Pancreas (tissue), 10 donors: ENCODE measurements at regions not wholly inside any gene's neighbourhood (a gene's known extent, or its start where the extent isn't known, plus 50 kb on each side); places are given as distances from the start of the nearest gene placed in this dataset.
"Not testable (repeated sequence)": the region's sequence is repeated elsewhere in the genome, so short reads cannot be mapped to it uniquely, and the experiment has no call there.

Source experiments
- ATAC-seq, 4 donors: fragments of 200-7000 bp; cut with Tn5 transposase; one replicate each; pipeline versions ENCODE4 v1.8.0 to v1.9.1; 2020; ENCODE audit warnings: mild to moderate bottlenecking in 4 of 4, moderate library complexity in 4 of 4
- DNase-seq, 6 donors: peaks; one replicate each; pipeline ENCODE4 v3.0.0-alpha.2; 2020
- FAIRE-seq: peaks from 2 replicates; lab custom pipeline; 2012; peaks lifted over from hg19 to GRCh38; lab: Jason Lieb, UNC
- H3K27ac ChIP-seq, 4 donors: fragments of 200-600 bp; sonication (generic); 1 replicate in 3 of 4; 2 replicates in 1 of 4; pipeline versions ENCODE4 v1.5.0 to v1.8.0; 2020
- H3K27me3 ChIP-seq, 4 donors: fragments of 200-600 bp; one replicate each; pipeline ENCODE4 v1.8.0; 2021
- H3K36me3 ChIP-seq, 3 donors: fragments of 200-600 bp; sonication (generic) in 1 of 3; one replicate each; pipeline versions ENCODE4 v1.5.0 to v1.8.0; 2020 to 2021
- H3K4me1 ChIP-seq, 3 donors: fragments of 200-600 bp; one replicate each; pipeline ENCODE4 v1.8.0; 2021
- H3K4me3 ChIP-seq, 4 donors: fragments of 200-600 bp; sonication (generic) in 2 of 4; one replicate each; pipeline versions ENCODE4 v1.5.0 to v1.8.0; 2020 to 2021
- H3K9me3 ChIP-seq, 4 donors: fragments of 200-600 bp; one replicate each; pipeline ENCODE4 v1.8.0; 2021
- WGBS, 2 donors: extraction: QIAGEN DNeasy Blood & Tissue Kit; methylation state at CpG; one replicate each; pipeline ENCODE4 v1.1.7; 2013; 5-methylcytosine and 5-hydroxymethylcytosine counted together
- intact Hi-C, 3 donors: fragments of 100-400 bp; cut with DNase I; formaldehyde crosslinking; loops; one replicate each; pipeline versions ENCODE4 v1.11.1 to v1.14.2; 2022
- TF ChIP-seq, protein P1 (sequence below), 4 donors: fragments of 200-600 bp; sonication (generic) in 3 of 4; IDR thresholded peaks; one replicate each; pipeline versions ENCODE4 v1.5.0 to v1.8.0; 2021; ENCODE audit warnings: antibody characterized with exemption in 4 of 4
- donor health status: healthy with polysubstance abuse.
- donor health status: DM: no; HTN: no; CAD: no; lungs with moderate emphysema.
- donor health status: DM: no; HTN: no; CAD: no.
- donor health status: control.
- donor health status: control.
- donor health status: Bipolar disorder and iron deficiency.
- donor health status: DM: yes; HTN: yes; CAD: no.
- donor health status: DM: no; HTN: no; CAD: no.
- donor health status: DM: no; HTN: no; CAD: no.
- donor health status: DM: yes; HTN: yes; CAD: no.

DNA sequence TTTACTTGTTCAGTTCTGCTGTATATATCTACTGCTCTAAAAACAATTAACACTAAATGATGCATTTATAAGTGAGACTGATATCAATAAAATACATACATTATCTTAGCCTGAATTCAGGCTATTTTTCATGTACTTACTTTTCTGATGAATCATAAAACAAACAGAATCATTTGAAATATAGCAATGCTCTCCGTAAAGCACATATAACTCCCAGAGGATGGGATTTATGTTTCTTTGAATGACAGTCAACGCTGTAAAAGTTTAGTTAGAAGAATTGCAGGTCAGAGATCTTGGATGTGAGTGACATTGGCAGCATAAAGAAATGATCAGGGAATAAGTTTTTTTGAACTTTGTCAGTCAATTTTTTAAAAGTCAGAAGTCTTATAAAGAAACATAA is 740.2 kb upstream of the NOVA1 start:
- Histone ChIP-seq H3K27ac (no peak overlapping the region), H3K4me1 (no peaks in the 10 kb centered on the region), H3K9me3 (no peaks in the 10 kb centered on the region), H3K4me3 (no peak overlapping the region), H3K36me3 (no peaks in the 10 kb centered on the region), H3K27me3 (no peaks in the 10 kb centered on the region)
- DNase-seq = no peak
- TF ChIP-seq, protein P1, sequence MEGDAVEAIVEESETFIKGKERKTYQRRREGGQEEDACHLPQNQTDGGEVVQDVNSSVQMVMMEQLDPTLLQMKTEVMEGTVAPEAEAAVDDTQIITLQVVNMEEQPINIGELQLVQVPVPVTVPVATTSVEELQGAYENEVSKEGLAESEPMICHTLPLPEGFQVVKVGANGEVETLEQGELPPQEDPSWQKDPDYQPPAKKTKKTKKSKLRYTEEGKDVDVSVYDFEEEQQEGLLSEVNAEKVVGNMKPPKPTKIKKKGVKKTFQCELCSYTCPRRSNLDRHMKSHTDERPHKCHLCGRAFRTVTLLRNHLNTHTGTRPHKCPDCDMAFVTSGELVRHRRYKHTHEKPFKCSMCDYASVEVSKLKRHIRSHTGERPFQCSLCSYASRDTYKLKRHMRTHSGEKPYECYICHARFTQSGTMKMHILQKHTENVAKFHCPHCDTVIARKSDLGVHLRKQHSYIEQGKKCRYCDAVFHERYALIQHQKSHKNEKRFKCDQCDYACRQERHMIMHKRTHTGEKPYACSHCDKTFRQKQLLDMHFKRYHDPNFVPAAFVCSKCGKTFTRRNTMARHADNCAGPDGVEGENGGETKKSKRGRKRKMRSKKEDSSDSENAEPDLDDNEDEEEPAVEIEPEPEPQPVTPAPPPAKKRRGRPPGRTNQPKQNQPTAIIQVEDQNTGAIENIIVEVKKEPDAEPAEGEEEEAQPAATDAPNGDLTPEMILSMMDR (IDR thresholded peaks at IDR 0.05) = no peak
- intact Hi-C loops = no loop called here
- no peak for ATAC-seq
- 58 to 68% methylated on average over 2 of the region's 2 CpGs for WGBS, 2 donors
- FAIRE-seq = no peak

DNA sequence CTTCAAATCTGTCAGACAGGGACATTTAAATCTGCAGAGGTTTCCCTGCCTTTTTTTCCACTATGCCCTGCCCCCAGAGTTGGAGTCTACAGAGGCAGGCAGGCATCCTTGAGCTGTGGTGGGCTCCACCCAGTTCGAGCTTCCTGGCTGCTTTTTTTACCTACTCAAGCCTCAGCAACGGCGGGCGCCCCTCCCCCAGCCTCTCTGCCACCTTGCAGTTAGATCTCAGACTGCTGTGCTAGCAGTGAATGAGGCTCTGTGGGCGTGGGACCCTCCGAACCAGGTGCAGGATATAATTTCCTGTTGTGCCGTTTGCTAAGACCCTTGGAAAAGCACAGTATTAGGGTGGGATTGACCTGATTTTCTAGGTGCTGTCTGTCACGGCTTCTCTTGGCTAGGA is 765.2 kb upstream of the NOVA1 start:
- intact Hi-C loops = not testable (repeated sequence)

DNA sequence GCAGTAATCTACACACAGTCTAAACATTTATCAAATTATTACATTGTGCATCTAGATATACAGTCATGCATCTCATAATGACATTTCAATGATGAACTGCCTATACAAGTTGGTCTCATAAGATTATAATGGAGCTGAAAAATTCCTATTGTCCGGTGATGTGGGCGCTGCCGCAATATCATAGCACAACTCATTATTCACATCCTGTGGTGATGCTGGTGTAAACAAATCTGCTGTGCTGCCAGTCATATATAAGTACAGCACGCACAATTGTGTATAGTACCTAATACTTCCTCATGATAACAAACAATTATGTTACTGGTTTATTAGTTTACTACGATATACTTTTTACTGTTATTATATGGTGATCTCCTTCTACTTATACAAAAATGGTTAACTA is 768.8 kb upstream of the NOVA1 start:
- no peaks in the 10 kb centered on the region for H3K36me3 ChIP-seq
- DNase-seq (no peak), ATAC-seq (no peak), FAIRE-seq (no peak)
- TF ChIP-seq, protein P1 (IDR thresholded peaks at IDR 0.05) = no peak
- 86% methylated on average over 5 of the region's 5 CpGs for WGBS, 2 donors
- no peaks in the 10 kb centered on the region for H3K4me1 ChIP-seq
- H3K27ac ChIP-seq = no peak overlapping the region
- no peaks in the 10 kb centered on the region for H3K9me3 ChIP-seq
- no peaks in the 10 kb centered on the region for H3K27me3 ChIP-seq
- H3K4me3 ChIP-seq = no peak overlapping the region
- intact Hi-C loops = no loop called here

More for the DNA sequence above, 765.2 kb upstream of the NOVA1 start:
- 54 to 73% methylated on average over 8 of the region's 8 CpGs for WGBS, 2 donors
- not testable (repeated sequence) for H3K27ac ChIP-seq, FAIRE-seq, DNase-seq, H3K4me3 ChIP-seq, H3K9me3 ChIP-seq, H3K4me1 ChIP-seq, H3K36me3 ChIP-seq, H3K27me3 ChIP-seq, ATAC-seq

DNA sequence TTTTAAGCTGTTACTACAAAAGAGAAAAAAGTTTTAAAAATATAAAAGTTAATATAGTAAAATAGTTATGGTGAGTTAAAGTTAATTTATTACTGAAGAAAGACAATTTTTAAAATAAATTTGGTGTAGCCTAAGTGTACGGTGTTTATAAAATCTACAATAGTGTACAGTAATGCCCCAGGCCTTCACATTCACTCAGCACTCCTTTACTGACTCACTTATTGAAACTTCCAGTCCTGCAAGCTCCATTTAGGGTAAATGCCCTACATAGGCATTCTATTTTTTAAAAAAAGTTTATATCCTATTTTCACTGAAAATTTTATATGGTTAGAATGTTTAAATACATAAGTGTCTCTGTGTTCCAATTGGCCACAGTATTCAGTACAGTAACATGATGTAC is 769.5 kb upstream of the NOVA1 start:
- Histone ChIP-seq H3K36me3 (no peaks in the 10 kb centered on the region), H3K4me3 (no peak overlapping the region), H3K27me3 (no peaks in the 10 kb centered on the region), H3K4me1 (no peaks in the 10 kb centered on the region), H3K27ac (no peak overlapping the region), H3K9me3 (no peaks in the 10 kb centered on the region)
- ATAC-seq = no peak
- TF ChIP-seq, protein P1 (IDR thresholded peaks at IDR 0.05) = no peak
- no peak for FAIRE-seq
- WGBS, 2 donors = 80 to 93% methylated on average over 1 of the region's 1 CpG
- DNase-seq = no peak
- intact Hi-C loops = no loop called here

DNA sequence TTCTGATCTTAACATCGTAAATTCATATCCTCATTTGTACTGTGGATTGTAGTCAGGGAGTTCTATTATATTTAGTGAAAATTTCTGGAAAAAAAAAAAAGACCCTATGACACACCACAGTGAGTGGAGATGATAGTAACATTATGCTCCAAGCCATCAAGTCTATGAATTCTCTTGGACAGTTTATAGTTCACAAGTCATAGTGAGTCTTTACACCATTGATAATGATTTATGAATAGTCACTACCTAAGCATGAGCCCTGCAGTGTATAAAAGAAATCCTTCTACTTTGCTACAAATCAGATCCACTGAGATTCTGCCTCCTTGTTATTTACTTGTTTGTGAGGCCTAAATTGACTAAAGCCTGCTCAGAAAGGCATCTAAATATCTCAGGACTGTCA is 772.2 kb upstream of the NOVA1 start:
- intact Hi-C loops = no loop called here
- DNase-seq (no peak), FAIRE-seq (no peak), ATAC-seq (no peak)
- H3K36me3 ChIP-seq = no peaks in the 10 kb centered on the region
- WGBS, 2 donors = 68 to 85% methylated on average over 1 of the region's 1 CpG
- H3K4me1 ChIP-seq = no peaks in the 10 kb centered on the region
- no peaks in the 10 kb centered on the region for H3K9me3 ChIP-seq
- H3K4me3 ChIP-seq = no peak overlapping the region
- no peak overlapping the region for H3K27ac ChIP-seq
- TF ChIP-seq, protein P1 (IDR thresholded peaks at IDR 0.05) = no peak
- no peaks in the 10 kb centered on the region for H3K27me3 ChIP-seq

DNA sequence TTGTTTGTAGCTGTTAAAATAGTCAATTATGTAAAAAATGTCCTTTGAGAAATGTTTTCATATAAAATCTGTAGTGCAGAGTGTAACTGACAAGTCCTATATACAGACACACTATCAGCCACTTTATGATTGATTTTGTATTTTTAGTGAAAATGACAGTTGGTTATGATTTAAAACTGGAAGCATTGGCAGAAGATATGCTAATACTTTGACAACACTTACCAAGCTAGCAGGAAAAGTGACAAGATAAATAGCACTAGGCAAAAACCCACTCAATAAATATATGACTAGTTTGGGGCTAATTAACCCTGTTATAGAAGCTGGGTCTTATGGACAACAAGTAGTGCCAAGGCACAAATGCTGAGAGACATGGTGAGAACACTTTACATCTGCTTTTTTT is 772.9 kb upstream of the NOVA1 start:
- TF ChIP-seq, protein P1 (IDR thresholded peaks at IDR 0.05) = no peak
- DNase-seq (no peak), ATAC-seq (no peak), FAIRE-seq (no peak)
- no peaks in the 10 kb centered on the region for H3K9me3 ChIP-seq
- no peaks in the 10 kb centered on the region for H3K36me3 ChIP-seq
- no peak overlapping the region for H3K27ac ChIP-seq
- no peaks in the 10 kb centered on the region for H3K4me1 ChIP-seq
- H3K4me3 ChIP-seq = no peak overlapping the region
- intact Hi-C loops = no loop called here
- H3K27me3 ChIP-seq = no peaks in the 10 kb centered on the region
